Brain microvascular endothelial cell (primary cell): ENCODE measurements at regions not wholly inside any gene's neighbourhood (a gene's known extent, or its start where the extent isn't known, plus 50 kb on each side); places are given as distances from the start of the nearest gene placed in this dataset.

ENCODE experiments used
- DNase-seq: peaks from one replicate; pipeline ENCODE4 v3.0.0-alpha.2; 2020
- H3K27ac ChIP-seq: fragments of 250-450 bp; sonication (Bioruptor Pico); 2 replicates; pipeline ENCODE4 v1.5.1; 2020; ENCODE audit warnings: mild to moderate bottlenecking, moderate library complexity
- H3K27me3 ChIP-seq: fragments of 250-450 bp; sonication (Bioruptor Pico); replicated peaks from 2 replicates; pipeline ENCODE4 v1.5.1; 2020; ENCODE audit warnings: mild to moderate bottlenecking
- H3K36me3 ChIP-seq: fragments of 250-450 bp; sonication (Bioruptor Pico); replicated peaks from 2 replicates; pipeline ENCODE4 v1.5.1; 2020; ENCODE audit warnings: mild to moderate bottlenecking
- H3K4me3 ChIP-seq: 2 replicates; pipeline ENCODE4 v1.5.1; 2011; ENCODE audit warnings: low read depth, mild to moderate bottlenecking, control low read depth, low read length, moderate library complexity
- CTCF ChIP-seq: IDR thresholded peaks from 2 replicates; pipeline ENCODE4 v1.5.1; 2011; ENCODE audit warnings: low read depth, mild to moderate bottlenecking, moderate library complexity, low read length, control low read depth, inconsistent platforms; ENCODE audit errors: missing control alignments
- in situ Hi-C: cut with HindIII; loops from 2 replicates; pipeline ENCODE4 v1.10.0; 2017; ENCODE audit warnings: low sequenced_read_pairs, low pct_ligation_motif_present

- Histone ChIP-seq H3K4me3 (no peak overlapping the region), H3K36me3 (no peaks in the 10 kb centered on the region), H3K27me3 (no peaks in the 10 kb centered on the region), H3K27ac (no peak overlapping the region)
- in situ Hi-C loops, result no loop called here
- no peak for TF ChIP-seq CTCF
- no peak for DNase-seq
These were observed 52.5 kb upstream of the BICC1 start for GRCh38 chr10:58460157-58460556.

GRCh38 chr10:58462863-58463507 is 49.7 kb upstream of the BICC1 start:
- Histone ChIP-seq H3K4me3 (no peak overlapping the region), H3K27ac (no peak overlapping the region), H3K27me3 (no peaks in the 10 kb centered on the region), H3K36me3 (no peaks in the 10 kb centered on the region)
- TF ChIP-seq CTCF, result no peak
- in situ Hi-C loops, result no loop called here
- DNase-seq, result no peak
